ENCODE measurements at regions not wholly inside any gene's neighbourhood (a gene's known extent, or its start where the extent isn't known, plus 50 kb on each side); places are given as distances from the start of the nearest gene placed in this dataset.

- Mint-ChIP-seq H3K36me3 (ENCODE audit: insufficient read depth in 1 of 3, low read depth in 3 of 3) (no peaks in the 10 kb centered on the region), H3K4me1 (peaks cover 0 to 8% of the 10 kb centered on the region in 2 experiments; a peak in 2 of 4 replicates), H3K27ac (no peak overlapping the region), H3K4me3 (no peak overlapping the region), H3K9me3 (no peaks in the 10 kb centered on the region), H3K27me3 (ENCODE audit: low read depth) (peaks cover 34% of the 10 kb centered on the region)
- no peak overlapping the region for H4K8ac ChIP-seq (replicated peaks; ENCODE audit: insufficient read length, low read depth, low read length)
- DNase-seq = no peak
- H3T11ph ChIP-seq (ENCODE audit: low read length) = no peak overlapping the region
- H4K5ac ChIP-seq (ENCODE audit: insufficient read length, low read depth, low read length) = no peak overlapping the region
- no peaks in the 10 kb centered on the region for H3K79me2 ChIP-seq (ENCODE audit: insufficient read depth, low read length)
- H3K27me3 ChIP-seq (ENCODE audit: insufficient read depth, low read length) = no peaks in the 10 kb centered on the region; the same call in 1 of the 2 replicates
- no peak overlapping the region for H3K4me2 ChIP-seq (ENCODE audit: insufficient read depth, insufficient read length, low read length)
- H2AFZ ChIP-seq (ENCODE audit: low read length) = no peak overlapping the region
- H4K91ac ChIP-seq (ENCODE audit: insufficient read length, low read depth, low read length) = no peak overlapping the region
- H3K9me3 ChIP-seq (ENCODE audit: control insufficient read depth, low read depth, low read length) = no peaks in the 10 kb centered on the region
- H3K18ac ChIP-seq (ENCODE audit: insufficient read length, low read depth, low read length) = no peak overlapping the region
- no peak overlapping the region for H2BK5ac ChIP-seq (ENCODE audit: insufficient read length, low read length)
- no CpG with 5 or more reads among the region's 8 CpGs for WGBS (ENCODE audit: extremely low coverage, insufficient read length, low lambda C conversion rate)
- no peak overlapping the region for H3K56ac ChIP-seq (ENCODE audit: insufficient read length, low read depth, low read length)
- no peak overlapping the region for H3K27ac ChIP-seq (ENCODE audit: insufficient read length, low read depth, low read length)
- no peaks in the 10 kb centered on the region for H4K20me1 ChIP-seq (ENCODE audit: control insufficient read depth, insufficient read depth, insufficient read length)
- no peak overlapping the region for H3K9ac ChIP-seq (ENCODE audit: extremely low read depth, insufficient read length, low read length)
- H3K4ac ChIP-seq (ENCODE audit: low read depth, low read length) = no peak overlapping the region
- no peak overlapping the region for H2AK5ac ChIP-seq (ENCODE audit: insufficient read length, low read length)
- H2BK120ac ChIP-seq (ENCODE audit: low read depth, low read length, poor library complexity, severe bottlenecking) = no peak overlapping the region
- H2BK12ac ChIP-seq (ENCODE audit: insufficient read length, low read depth, low read length) = no peak overlapping the region
- H2BK15ac ChIP-seq (ENCODE audit: low read depth, low read length) = no peak overlapping the region
- no peaks in the 10 kb centered on the region for H3K4me1 ChIP-seq (ENCODE audit: insufficient read depth, low read length)
- H3K23ac ChIP-seq (ENCODE audit: insufficient read length, low read depth, low read length) = no peak overlapping the region
- no peaks in the 10 kb centered on the region for H3K23me2 ChIP-seq (ENCODE audit: insufficient read length, low read depth, low read length, poor library complexity, severe bottlenecking)
- TF ChIP-seq CTCF (conservative IDR thresholded peaks at IDR 0.05) = no peak
- no peaks in the 10 kb centered on the region for H3K79me1 ChIP-seq (ENCODE audit: insufficient read depth, low read depth, low read length, poor library complexity, severe bottlenecking)
- H2BK20ac ChIP-seq (ENCODE audit: low read depth, low read length, poor library complexity, severe bottlenecking) = no peak overlapping the region
- H3K14ac ChIP-seq (ENCODE audit: insufficient read depth, low read length) = no peak overlapping the region; the same call in 1 of the 2 replicates
Observed at GRCh38 chr1:17890815-17891191, 135.7 kb downstream of the ACTL8 start.

Data from H9 (cell line).